Heart left ventricle (tissue), 16 donors: ENCODE measurements at regions not wholly inside any gene's neighbourhood (a gene's known extent, or its start where the extent isn't known, plus 50 kb on each side); places are given as distances from the start of the nearest gene placed in this dataset.

Source experiments
- ATAC-seq, 4 donors: fragments of 200-7000 bp; cut with Tn5 transposase; one replicate each; pipeline ENCODE4 v1.9.1; 2020 to 2022; ENCODE audit warnings: moderate library complexity in 4 of 4, mild to moderate bottlenecking in 3 of 4, moderate number of reproducible peaks in 1 of 4
- DNase-seq, 5 donors: peaks; one replicate each; pipeline ENCODE4 v3.0.0-alpha.2; 2020
- H3K27ac ChIP-seq, 12 donors: fragments of 200-600 bp; sonication (generic) in 4 of 12; one replicate each; pipeline versions ENCODE4 v1.5.0 to v1.8.0; 2016 to 2022; ENCODE audit warnings: mild to moderate bottlenecking in 2 of 12
- H3K27me3 ChIP-seq, 9 donors: fragments of 200-600 bp; sonication (generic) in 2 of 9; one replicate each; pipeline versions ENCODE4 v1.5.1 to v1.8.0; 2016 to 2022; ENCODE audit warnings: mild to moderate bottlenecking in 3 of 9
- H3K36me3 ChIP-seq, 9 donors: fragments of 200-600 bp; sonication (generic) in 2 of 9; one replicate each; pipeline versions ENCODE4 v1.5.0 to v1.8.0; 2018 to 2022; ENCODE audit warnings: mild to moderate bottlenecking in 2 of 9
- H3K4me1 ChIP-seq, 12 donors: fragments of 200-600 bp; sonication (generic) in 4 of 12; one replicate each; pipeline versions ENCODE4 v1.5.0 to v1.8.0; 2016 to 2022; ENCODE audit warnings: mild to moderate bottlenecking in 3 of 12
- H3K4me3 ChIP-seq, 12 donors: fragments of 200-600 bp; sonication (generic) in 4 of 12; one replicate each; pipeline versions ENCODE4 v1.5.0 to v1.8.0; 2017 to 2022; ENCODE audit warnings: mild to moderate bottlenecking in 9 of 12, moderate library complexity in 4 of 12
- H3K9me3 ChIP-seq, 12 donors: fragments of 200-600 bp; sonication (generic) in 4 of 12; one replicate each; pipeline versions ENCODE4 v1.5.0 to v1.8.0; 2016 to 2022; ENCODE audit warnings: mild to moderate bottlenecking in 1 of 12
- POLR2A ChIP-seq, 2 donors: fragments of 450-650 bp; IDR thresholded peaks; one replicate each; pipeline ENCODE4 v1.6.1; 2017; ENCODE audit warnings: antibody characterized with exemption in 2 of 2, mild to moderate bottlenecking in 2 of 2, moderate library complexity in 2 of 2
- WGBS, 4 donors: extraction: QIAGEN DNeasy Blood & Tissue Kit in 2 of 4; methylation state at CpG; one replicate each; pipeline versions ENCODE4 v1.1.5 to v1.1.7; 2013 to 2018; 5-methylcytosine and 5-hydroxymethylcytosine counted together
- intact Hi-C, 10 donors: fragments of 100-400 bp; cut with DNase I; formaldehyde crosslinking; loops; one replicate each; pipeline versions ENCODE4 v1.11.1 to v1.14.2; 2022
- TF ChIP-seq, protein P1 (sequence below), 12 donors: fragments of 200-600 bp; sonication (generic) in 4 of 12; IDR thresholded peaks; one replicate each; pipeline versions ENCODE4 v1.5.0 to v1.8.0; 2018 to 2022; ENCODE audit warnings: antibody characterized with exemption in 12 of 12, mild to moderate bottlenecking in 5 of 12
- donor health status: ischemic (EF 13 %, LVEDD 7.1; RV severe dilation, severe dysfunction).
- donor health status: healthy with polysubstance abuse.
- donor health status: DM: no; HTN: yes; CAD: no.
- donor health status: DM: no; HTN: no; CAD: no.
- donor health status: ischemic (EF 25% LVEDD 6.9; RV normal size, moderate dysfunction).
- donor health status: ischemic (EF 25% LVEDD 5.7; RV mildly dilated, moderate dysfunction).
- donor health status: healthy.
- donor health status: DM: yes; HTN: yes; CAD: no.
- donor health status: ischemic (EF 35%, LVEDD 5.7; RV mildly dilated, moderate dysfunction).
- donor health status: nonischemic (EF 11% LVEDD 7.7; RV severe dilation, severe dysfunction).
- donor health status: DM: yes; HTN: yes; CAD: no.
- donor health status: PGD.
- donor health status: ischemic (EF 29% LVEDD 5.4; RV normal size, mild dysfunction).
- donor health status: nonischemic (EF 23%, LVEDD 6.1; RV moderate dilation, normal function).

GRCh38 chr2:204353823-204354222 lies 191.5 kb upstream of the PARD3B start:
- intact Hi-C loops = no loop called here
- Histone ChIP-seq H3K36me3 (no peaks in the 10 kb centered on the region), H3K27ac (no peak overlapping the region), H3K27me3 (no peaks in the 10 kb centered on the region), H3K9me3 (peaks cover 0 to 6% (median 0%) of the 10 kb centered on the region in 12 donors), H3K4me3 (no peak overlapping the region), H3K4me1 (peaks cover 0 to 6% (median 0%) of the 10 kb centered on the region in 12 donors)
- no peak for DNase-seq
- WGBS, 4 donors = 39 to 61% (median 44%) methylated on average over 4 of the region's 4 CpGs
- no peak for ATAC-seq
- no peak for TF ChIP-seq POLR2A (IDR thresholded peaks at IDR 0.05)
- TF ChIP-seq, protein P1, sequence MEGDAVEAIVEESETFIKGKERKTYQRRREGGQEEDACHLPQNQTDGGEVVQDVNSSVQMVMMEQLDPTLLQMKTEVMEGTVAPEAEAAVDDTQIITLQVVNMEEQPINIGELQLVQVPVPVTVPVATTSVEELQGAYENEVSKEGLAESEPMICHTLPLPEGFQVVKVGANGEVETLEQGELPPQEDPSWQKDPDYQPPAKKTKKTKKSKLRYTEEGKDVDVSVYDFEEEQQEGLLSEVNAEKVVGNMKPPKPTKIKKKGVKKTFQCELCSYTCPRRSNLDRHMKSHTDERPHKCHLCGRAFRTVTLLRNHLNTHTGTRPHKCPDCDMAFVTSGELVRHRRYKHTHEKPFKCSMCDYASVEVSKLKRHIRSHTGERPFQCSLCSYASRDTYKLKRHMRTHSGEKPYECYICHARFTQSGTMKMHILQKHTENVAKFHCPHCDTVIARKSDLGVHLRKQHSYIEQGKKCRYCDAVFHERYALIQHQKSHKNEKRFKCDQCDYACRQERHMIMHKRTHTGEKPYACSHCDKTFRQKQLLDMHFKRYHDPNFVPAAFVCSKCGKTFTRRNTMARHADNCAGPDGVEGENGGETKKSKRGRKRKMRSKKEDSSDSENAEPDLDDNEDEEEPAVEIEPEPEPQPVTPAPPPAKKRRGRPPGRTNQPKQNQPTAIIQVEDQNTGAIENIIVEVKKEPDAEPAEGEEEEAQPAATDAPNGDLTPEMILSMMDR (IDR thresholded peaks at IDR 0.05) = no peak

GRCh38 chr2:204354442-204354856 lies 190.8 kb upstream of the PARD3B start:
- no peak for TF ChIP-seq POLR2A (IDR thresholded peaks at IDR 0.05)
- TF ChIP-seq, protein P1 (IDR thresholded peaks at IDR 0.05) = no peak
- 74 to 87% (median 79%) methylated on average over 2 of the region's 2 CpGs for whole genome bisulfite sequencing, 4 donors

GRCh38 chr2:204355688-204356087 lies 189.6 kb upstream of the PARD3B start:
- ATAC-seq (no peak), DNase-seq (no peak)
- Histone ChIP-seq H3K9me3 (no peaks in the 10 kb centered on the region), H3K27me3 (no peaks in the 10 kb centered on the region), H3K27ac (no peak overlapping the region), H3K4me3 (no peak overlapping the region), H3K36me3 (no peaks in the 10 kb centered on the region), H3K4me1 (peaks cover 0 to 6% (median 0%) of the 10 kb centered on the region in 12 donors)
- intact Hi-C loops = no loop called here
- TF ChIP-seq, protein P1 (IDR thresholded peaks at IDR 0.05) = no peak
- no peak for TF ChIP-seq POLR2A (IDR thresholded peaks at IDR 0.05)
- 71 to 78% (median 76%) methylated on average over 1 of the region's 1 CpG for WGBS, 4 donors

More at GRCh38 chr2:204354442-204354856, 190.8 kb upstream of the PARD3B start:
- H3K9me3 ChIP-seq = peaks cover 0 to 1% (median 0%) of the 10 kb centered on the region in 12 donors
- ATAC-seq (no peak), DNase-seq (no peak)
- H3K4me1 ChIP-seq = peaks cover 0 to 6% (median 0%) of the 10 kb centered on the region in 12 donors
- no peaks in the 10 kb centered on the region for H3K27me3 ChIP-seq
- H3K36me3 ChIP-seq = no peaks in the 10 kb centered on the region
- no peak overlapping the region for H3K4me3 ChIP-seq
- H3K27ac ChIP-seq = no peak overlapping the region
- intact Hi-C loops = no loop called here

DNA sequence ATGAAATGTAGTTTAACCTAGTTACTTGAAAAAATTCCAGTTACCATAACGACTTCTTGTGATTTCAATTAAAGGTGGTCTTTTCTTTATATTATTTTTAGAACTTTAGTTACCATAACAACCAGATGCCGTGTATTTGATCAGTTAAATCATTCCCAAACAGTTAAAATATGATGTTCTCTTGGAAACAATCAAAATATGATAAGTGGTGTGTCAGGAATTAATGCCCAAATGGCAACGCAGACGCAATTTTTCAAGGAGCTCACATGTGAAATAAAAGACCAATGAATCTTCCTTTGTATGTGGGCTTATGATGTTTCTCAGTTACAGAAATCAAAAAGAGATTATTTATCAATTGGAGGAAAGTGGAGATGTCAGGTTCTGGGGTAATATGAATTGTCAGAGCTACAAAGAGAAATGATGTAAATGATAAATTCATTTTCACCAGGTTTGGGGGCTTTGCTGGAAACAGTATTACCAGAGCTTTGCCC lies 189.1 kb upstream of the PARD3B start:
- Histone ChIP-seq H3K27me3 (no peaks in the 10 kb centered on the region), H3K27ac (no peak overlapping the region), H3K4me3 (no peak overlapping the region), H3K9me3 (no peaks in the 10 kb centered on the region), H3K4me1 (peaks cover 0 to 6% (median 0%) of the 10 kb centered on the region in 12 donors), H3K36me3 (no peaks in the 10 kb centered on the region)
- intact Hi-C loops = no loop called here
- TF ChIP-seq, protein P1 (IDR thresholded peaks at IDR 0.05) = no peak
- ATAC-seq (no peak), DNase-seq (no peak)
- WGBS, 4 donors = 77 to 79% (median 78%) methylated on average over 4 of the region's 4 CpGs
